ENCODE measurements at regions not wholly inside any gene's neighbourhood (a gene's known extent, or its start where the extent isn't known, plus 50 kb on each side); places are given as distances from the start of the nearest gene placed in this dataset.

DNA sequence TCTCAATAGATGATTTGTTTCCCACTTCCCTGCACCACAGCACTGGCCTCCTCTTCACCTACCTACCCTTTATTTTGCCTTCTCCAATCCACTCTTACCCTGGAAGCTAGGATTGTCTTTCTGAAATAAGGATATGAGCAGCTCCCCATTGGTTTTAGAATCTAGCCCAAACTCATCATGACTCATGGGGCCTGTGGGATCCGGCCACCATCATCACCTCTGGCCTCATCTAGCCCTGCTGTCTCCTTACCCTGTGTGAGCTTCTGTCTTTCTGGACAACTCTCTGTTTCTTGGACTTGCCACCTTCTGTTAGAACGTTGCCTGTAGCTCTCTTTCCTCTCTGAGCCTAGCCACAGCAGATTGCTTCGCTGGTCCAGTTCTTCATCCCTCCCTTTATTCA lies 277.1 kb downstream of the PAX1 start:
- DNase-seq (ENCODE audit: extremely low spot score): no peak
- ChIA-PET POLR2A (no interaction called here), CTCF (interaction anchor here (1.3 kb wide), 1 partner anchor 14 kb away, joined by 4 read pairs; no protein-coding TSS in a partner anchor)
- TF ChIP-seq, protein P1, sequence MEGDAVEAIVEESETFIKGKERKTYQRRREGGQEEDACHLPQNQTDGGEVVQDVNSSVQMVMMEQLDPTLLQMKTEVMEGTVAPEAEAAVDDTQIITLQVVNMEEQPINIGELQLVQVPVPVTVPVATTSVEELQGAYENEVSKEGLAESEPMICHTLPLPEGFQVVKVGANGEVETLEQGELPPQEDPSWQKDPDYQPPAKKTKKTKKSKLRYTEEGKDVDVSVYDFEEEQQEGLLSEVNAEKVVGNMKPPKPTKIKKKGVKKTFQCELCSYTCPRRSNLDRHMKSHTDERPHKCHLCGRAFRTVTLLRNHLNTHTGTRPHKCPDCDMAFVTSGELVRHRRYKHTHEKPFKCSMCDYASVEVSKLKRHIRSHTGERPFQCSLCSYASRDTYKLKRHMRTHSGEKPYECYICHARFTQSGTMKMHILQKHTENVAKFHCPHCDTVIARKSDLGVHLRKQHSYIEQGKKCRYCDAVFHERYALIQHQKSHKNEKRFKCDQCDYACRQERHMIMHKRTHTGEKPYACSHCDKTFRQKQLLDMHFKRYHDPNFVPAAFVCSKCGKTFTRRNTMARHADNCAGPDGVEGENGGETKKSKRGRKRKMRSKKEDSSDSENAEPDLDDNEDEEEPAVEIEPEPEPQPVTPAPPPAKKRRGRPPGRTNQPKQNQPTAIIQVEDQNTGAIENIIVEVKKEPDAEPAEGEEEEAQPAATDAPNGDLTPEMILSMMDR (IDR thresholded peaks at IDR 0.05; ENCODE audit: control extremely low read depth, extremely low read depth, low read depth, missing control alignments): no peak

- TF ChIP-seq, protein P1 (IDR thresholded peaks at IDR 0.05; ENCODE audit: control extremely low read depth, extremely low read depth, low read depth, missing control alignments): no peak
- CTCF ChIA-PET: interaction anchor here (1.3 kb wide), 1 partner anchor 15 kb away, joined by 4 read pairs; no protein-coding TSS in a partner anchor
- POLR2A ChIA-PET: no interaction called here
- no peak for DNase-seq (ENCODE audit: extremely low spot score)
These were observed 276.3 kb downstream of the PAX1 start for GRCh38 chr20:21981597-21982344.

DNA sequence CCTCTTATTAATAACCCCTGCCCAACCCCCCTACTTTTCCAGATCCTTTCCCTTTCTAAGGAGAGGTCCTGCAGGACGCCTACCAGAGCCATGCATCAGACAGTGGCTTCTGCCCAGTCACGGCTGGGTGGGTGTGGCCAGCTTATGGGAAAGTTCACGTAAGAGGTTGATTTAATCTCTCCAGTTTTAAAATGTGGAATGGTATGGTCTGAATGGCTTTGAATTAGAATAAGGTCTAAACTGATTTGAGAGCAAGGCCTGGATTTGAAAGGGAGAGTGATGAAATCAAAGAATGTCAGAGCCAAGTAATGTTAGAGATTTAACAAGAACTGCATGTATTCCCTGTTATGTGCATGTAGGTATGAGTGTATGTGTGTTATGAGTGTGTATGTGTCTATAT lies 275.7 kb downstream of the PAX1 start:
- DNase-seq (ENCODE audit: extremely low spot score): no peak
- ChIA-PET CTCF (no interaction called here), POLR2A (no interaction called here)
- TF ChIP-seq, protein P1 (IDR thresholded peaks at IDR 0.05; ENCODE audit: control extremely low read depth, extremely low read depth, low read depth, missing control alignments): no peak

DNA sequence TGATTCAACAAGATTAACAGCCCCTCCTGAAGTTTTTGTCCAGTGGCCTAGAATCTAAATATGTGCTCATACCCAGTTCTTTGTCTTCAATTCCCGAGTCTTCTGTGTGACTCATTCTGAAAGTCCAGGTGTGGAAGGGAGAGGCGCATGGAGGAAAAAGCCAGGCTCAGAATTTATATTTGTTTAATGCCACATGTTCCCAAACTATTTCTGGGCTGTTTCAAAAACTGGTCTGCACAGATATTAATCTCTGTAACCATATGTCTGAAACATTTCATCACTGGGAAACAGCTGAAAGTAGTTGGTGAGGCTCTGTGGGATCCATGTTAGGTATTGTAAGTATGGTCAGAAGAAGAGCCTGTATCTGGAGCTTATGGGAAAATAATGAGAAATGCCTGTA lies 266.0 kb downstream of the PAX1 start:
- ChIA-PET POLR2A (no interaction called here), CTCF (no interaction called here)
- no peak for DNase-seq (ENCODE audit: extremely low spot score)
- TF ChIP-seq, protein P1 (IDR thresholded peaks at IDR 0.05; ENCODE audit: control extremely low read depth, extremely low read depth, low read depth, missing control alignments): no peak

GRCh38 chr20:21968486-21968885 lies 263.0 kb downstream of the PAX1 start:
- ChIA-PET POLR2A (no interaction called here), CTCF (no interaction called here)
- no peak for DNase-seq (ENCODE audit: extremely low spot score)
- TF ChIP-seq, protein P1 (IDR thresholded peaks at IDR 0.05; ENCODE audit: control extremely low read depth, extremely low read depth, low read depth, missing control alignments): no peak

GRCh38 chr20:21967481-21967880 lies 262.0 kb downstream of the PAX1 start:
- ChIA-PET CTCF (interaction anchor here (1.1 kb wide), 1 partner anchor 15 kb away, joined by 3 read pairs; no protein-coding TSS in a partner anchor), POLR2A (no interaction called here)
- DNase-seq (ENCODE audit: extremely low spot score): no peak
- TF ChIP-seq, protein P1 (IDR thresholded peaks at IDR 0.05; ENCODE audit: control extremely low read depth, extremely low read depth, low read depth, missing control alignments): no peak

Data from GM10248 (cell line).